Lower leg skin (tissue), 3 donors: ENCODE measurements at regions not wholly inside any gene's neighbourhood (a gene's known extent, or its start where the extent isn't known, plus 50 kb on each side); places are given as distances from the start of the nearest gene placed in this dataset.

Source experiments
- POLR2A ChIP-seq, 2 donors: fragments of 450-650 bp; IDR thresholded peaks; one replicate each; pipeline ENCODE4 v1.6.1; 2016 to 2017; ENCODE audit warnings: antibody characterized with exemption in 2 of 2, mild to moderate bottlenecking in 1 of 2, moderate library complexity in 1 of 2
- TF ChIP-seq, protein P1 (sequence below), 3 donors: fragments of 450-650 bp; IDR thresholded peaks; one replicate each; pipeline ENCODE4 v1.5.1; 2016; ENCODE audit warnings: antibody characterized with exemption in 3 of 3, mild to moderate bottlenecking in 3 of 3, moderate library complexity in 2 of 3

DNA sequence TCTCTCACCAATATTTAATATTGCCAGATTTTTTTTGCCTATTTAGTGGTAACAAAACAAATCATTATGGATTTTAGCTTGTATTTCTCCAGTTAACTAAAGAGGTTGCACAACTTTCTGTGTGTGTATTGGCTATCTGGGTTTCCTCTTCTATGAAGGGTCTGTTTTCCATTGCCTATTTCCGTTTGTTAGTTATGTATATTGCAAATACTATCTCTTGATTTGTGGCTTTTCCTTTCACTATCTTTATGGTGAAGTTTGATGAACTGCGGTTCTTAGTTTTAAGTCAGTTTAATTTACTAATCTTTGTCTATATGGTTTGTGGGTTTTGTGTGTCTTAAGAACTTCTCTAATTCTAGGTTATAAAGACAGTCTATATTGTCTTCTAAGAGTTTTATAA is 136.3 kb downstream of the CEP120 start:
- TF ChIP-seq, protein P1, sequence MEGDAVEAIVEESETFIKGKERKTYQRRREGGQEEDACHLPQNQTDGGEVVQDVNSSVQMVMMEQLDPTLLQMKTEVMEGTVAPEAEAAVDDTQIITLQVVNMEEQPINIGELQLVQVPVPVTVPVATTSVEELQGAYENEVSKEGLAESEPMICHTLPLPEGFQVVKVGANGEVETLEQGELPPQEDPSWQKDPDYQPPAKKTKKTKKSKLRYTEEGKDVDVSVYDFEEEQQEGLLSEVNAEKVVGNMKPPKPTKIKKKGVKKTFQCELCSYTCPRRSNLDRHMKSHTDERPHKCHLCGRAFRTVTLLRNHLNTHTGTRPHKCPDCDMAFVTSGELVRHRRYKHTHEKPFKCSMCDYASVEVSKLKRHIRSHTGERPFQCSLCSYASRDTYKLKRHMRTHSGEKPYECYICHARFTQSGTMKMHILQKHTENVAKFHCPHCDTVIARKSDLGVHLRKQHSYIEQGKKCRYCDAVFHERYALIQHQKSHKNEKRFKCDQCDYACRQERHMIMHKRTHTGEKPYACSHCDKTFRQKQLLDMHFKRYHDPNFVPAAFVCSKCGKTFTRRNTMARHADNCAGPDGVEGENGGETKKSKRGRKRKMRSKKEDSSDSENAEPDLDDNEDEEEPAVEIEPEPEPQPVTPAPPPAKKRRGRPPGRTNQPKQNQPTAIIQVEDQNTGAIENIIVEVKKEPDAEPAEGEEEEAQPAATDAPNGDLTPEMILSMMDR (IDR thresholded peaks at IDR 0.05): no peak
- TF ChIP-seq POLR2A (IDR thresholded peaks at IDR 0.05): no peak
